GM10248 (cell line): ENCODE measurements at regions not wholly inside any gene's neighbourhood (a gene's known extent, or its start where the extent isn't known, plus 50 kb on each side); places are given as distances from the start of the nearest gene placed in this dataset.
A peak's percentile ranks its signal among the peaks of the same experiment; 100 is the strongest.

Experiments
- CTCF ChIA-PET: fragments of 300-600 bp; sonication (Branson Sonifier 250); formaldehyde crosslinking; extraction: SDS; loops from one replicate; lab custom pipeline; 2021; ENCODE audit warnings: antibody characterized with exemption; lab: Yijun Ruan, JAX
- POLR2A ChIA-PET: fragments of 350-650 bp; sonication (Branson Sonifier 250); formaldehyde crosslinking; extraction: SDS; loops from one replicate; lab custom pipeline; 2020; ENCODE audit warnings: antibody characterized with exemption; lab: Yijun Ruan, JAX
- DNase-seq: peaks from one replicate; pipeline ENCODE4 v3.0.0; 2012; ENCODE audit errors: extremely low spot score
- TF ChIP-seq, protein P1 (sequence below): IDR thresholded peaks from 2 replicates; pipeline ENCODE4 v1.5.1; 2012; ENCODE audit warnings: mild to moderate bottlenecking, low read depth; ENCODE audit errors: extremely low read depth, missing control alignments, control extremely low read depth

DNA sequence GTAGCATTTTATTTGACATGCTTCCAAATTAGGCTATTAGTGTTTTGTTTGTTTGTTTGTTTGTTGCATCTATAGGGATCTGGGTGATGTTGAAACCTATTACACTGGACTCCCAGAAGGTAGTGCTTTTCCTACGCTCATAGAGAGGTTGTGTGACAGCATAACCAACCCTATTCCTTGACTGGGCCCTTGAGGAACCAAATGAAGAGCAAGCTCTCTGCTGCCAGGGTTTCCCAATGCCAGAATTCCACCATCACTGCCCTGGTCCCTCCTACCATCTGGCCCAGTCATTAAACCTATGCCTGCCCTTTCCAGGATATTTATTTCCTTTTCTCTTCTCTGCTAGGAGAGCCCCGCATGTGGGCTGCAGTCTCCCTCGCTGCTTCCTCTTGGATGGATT lies 210.6 kb downstream of the IRS2 start:
- ChIA-PET POLR2A (no interaction called here), CTCF (interaction anchor here (2.2 kb wide), 1 partner anchor 12 kb away, joined by 9 read pairs; no protein-coding TSS in a partner anchor)
- TF ChIP-seq, protein P1, sequence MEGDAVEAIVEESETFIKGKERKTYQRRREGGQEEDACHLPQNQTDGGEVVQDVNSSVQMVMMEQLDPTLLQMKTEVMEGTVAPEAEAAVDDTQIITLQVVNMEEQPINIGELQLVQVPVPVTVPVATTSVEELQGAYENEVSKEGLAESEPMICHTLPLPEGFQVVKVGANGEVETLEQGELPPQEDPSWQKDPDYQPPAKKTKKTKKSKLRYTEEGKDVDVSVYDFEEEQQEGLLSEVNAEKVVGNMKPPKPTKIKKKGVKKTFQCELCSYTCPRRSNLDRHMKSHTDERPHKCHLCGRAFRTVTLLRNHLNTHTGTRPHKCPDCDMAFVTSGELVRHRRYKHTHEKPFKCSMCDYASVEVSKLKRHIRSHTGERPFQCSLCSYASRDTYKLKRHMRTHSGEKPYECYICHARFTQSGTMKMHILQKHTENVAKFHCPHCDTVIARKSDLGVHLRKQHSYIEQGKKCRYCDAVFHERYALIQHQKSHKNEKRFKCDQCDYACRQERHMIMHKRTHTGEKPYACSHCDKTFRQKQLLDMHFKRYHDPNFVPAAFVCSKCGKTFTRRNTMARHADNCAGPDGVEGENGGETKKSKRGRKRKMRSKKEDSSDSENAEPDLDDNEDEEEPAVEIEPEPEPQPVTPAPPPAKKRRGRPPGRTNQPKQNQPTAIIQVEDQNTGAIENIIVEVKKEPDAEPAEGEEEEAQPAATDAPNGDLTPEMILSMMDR = no peak
- DNase-seq = no peak

DNA sequence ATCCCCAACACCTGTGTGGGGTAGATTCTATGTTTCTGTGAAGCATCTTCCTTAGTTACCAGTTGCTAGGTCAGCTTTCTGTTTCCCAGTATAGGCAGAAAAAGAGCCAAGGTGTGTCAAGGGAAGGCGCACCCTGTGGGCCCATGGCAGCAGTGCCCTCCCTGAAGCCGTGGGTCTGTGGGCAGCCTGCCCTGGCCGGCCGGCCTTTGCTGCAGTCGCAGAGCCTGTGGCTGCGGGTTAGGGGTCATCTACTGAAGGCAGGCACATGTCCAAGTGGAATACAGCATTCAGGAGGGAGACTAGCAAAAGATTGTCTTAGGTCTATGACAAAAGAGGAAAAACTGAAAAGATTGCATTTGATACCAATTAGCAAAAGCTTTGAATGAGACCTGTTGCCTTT lies 214.0 kb downstream of the IRS2 start:
- ChIA-PET POLR2A (no interaction called here), CTCF (no interaction called here)
- TF ChIP-seq, protein P1 = no peak
- DNase-seq = no peak

GRCh38 chr13:109569958-109570711 lies 216.2 kb downstream of the IRS2 start:
- CTCF ChIA-PET = no interaction called here
- DNase-seq = peak; percentile 20
- TF ChIP-seq, protein P1 = no peak
- POLR2A ChIA-PET = no interaction called here

GRCh38 chr13:109568339-109568818 lies 218.0 kb downstream of the IRS2 start:
- CTCF ChIA-PET = no interaction called here
- POLR2A ChIA-PET = no interaction called here
- TF ChIP-seq, protein P1 = no peak
- DNase-seq = no peak

DNA sequence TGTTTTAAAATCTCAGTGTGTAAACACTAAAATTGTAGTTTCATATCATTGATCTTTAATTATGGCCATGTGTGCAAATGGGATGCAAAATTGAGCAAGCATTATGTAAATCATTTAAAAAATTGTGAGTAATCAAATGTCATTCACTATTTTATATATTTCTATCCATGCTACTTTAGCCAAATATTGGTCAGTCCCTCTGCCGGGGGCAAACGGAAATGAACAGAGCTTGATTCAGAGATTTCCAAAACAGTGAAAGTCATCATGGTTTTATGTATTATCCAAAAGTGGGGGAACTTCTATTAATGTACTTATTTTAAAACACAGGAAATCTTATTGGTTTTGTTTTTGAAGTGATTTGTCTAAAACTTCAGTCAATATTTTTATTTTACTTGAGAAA lies 219.1 kb downstream of the IRS2 start:
- CTCF ChIA-PET = no interaction called here
- TF ChIP-seq, protein P1 = no peak
- no peak for DNase-seq
- POLR2A ChIA-PET = no interaction called here

DNA sequence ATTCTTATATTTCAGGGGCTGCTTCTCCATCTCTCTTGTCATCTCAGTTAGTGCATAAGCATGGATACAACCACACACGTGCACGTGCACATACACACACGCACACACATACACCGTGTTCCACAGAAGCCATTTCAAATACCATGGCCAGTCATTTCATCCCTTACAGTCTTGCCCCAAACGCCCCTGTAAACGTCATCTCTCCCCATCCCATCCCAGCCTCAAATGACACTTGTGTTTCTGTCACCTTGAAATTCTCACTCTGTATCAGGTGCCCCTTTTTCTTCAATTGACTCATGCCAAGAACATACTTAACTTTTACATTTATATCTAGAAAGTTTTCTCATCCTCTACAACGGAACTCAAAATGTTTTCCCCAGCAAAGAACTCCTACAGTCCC lies 220.5 kb downstream of the IRS2 start:
- ChIA-PET POLR2A (no interaction called here), CTCF (no interaction called here)

More for the DNA sequence above, 220.5 kb downstream of the IRS2 start:
- TF ChIP-seq, protein P1 = no peak
- DNase-seq = no peak
